ENCODE measurements at regions not wholly inside any gene's neighbourhood (a gene's known extent, or its start where the extent isn't known, plus 50 kb on each side); places are given as distances from the start of the nearest gene placed in this dataset.
A peak's percentile ranks its signal among the peaks of the same experiment; 100 is the strongest.
"Not testable (repeated sequence)": the region's sequence is repeated elsewhere in the genome, so short reads cannot be mapped to it uniquely, and the experiment has no call there.

DNA sequence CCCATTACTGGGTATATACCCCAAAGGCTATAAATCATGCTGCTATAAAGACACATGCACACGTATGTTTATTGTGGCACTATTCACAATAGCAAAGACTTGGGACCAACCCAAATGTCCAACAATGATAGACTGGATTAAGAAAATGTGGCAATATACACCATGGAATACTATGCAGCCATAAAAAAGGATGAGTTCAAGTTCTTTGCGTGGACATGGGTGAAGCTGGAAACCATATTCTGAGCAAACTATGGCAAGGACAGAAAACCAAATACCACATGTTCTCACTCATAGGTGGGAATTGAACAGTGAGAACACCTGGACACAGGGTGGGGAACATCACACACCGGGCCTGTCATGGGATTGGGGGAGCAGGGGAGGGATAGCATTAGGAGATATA lies 54.4 kb upstream of the MUCL1 start:
- not testable (repeated sequence) for DNase-seq (ENCODE audit: low read depth in 4 of 4, low spot score in 3 of 4)

DNA sequence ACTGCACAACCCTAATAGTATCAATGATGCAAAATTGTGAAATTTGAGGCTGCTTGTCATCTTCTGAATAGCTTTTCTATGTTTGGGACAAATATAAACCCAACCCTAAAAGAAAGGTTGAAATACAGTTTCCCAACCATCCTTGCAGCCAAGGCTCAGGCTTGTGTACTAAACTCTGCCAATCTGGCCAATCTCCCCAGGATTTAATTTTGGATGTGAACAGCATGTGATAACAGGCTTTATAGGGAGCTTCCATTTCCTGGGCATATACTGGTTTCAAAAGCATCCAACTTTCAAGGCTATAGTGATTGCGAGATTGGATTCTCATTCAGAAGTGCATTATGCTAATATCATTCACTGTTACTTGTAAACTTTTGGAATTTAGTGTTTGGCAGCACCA lies 55.7 kb upstream of the MUCL1 start:
- no peak for DNase-seq (ENCODE audit: low read depth in 4 of 4, low spot score in 3 of 4)

DNA sequence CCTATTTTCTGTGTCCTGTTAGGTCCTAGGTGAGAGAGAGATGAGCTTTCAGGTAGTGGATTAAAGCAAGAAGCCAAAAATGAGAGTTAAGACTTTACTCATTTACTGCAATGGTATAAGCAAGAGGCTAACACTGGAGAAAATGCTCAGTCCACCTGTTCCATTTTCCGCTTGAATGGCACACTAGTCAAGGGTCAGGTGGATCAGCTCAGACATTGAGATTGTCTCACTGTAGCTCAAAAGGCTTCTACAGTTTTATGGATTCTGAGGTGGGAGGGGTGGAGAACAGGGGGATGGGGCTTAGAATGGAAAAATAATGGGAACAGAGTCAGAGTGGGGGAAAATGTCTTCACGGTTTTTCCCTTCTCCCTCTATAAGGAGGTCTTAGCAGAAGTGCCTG lies 57.3 kb upstream of the MUCL1 start:
- DNase-seq (ENCODE audit: low read depth in 4 of 4, low spot score in 3 of 4) = no peak

DNA sequence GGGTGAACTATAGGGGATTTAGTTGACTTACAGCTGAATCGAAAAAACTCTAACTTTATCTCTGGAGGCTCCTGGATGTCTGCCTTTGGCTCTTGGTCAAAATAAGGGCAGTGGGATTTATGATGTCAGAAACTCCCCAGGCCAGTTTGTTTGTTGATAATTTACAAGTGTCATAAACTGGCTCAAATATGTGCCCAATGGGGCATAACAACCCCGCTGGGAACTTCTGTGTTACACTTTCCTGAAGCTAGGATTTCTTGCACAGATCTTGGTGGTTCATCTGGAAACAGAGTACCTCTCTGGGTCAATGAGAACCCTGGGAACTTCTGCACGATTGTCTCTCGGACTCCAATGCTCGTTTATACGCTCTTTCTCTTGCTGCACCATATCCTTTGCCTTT lies 58.7 kb upstream of the MUCL1 start:
- DNase-seq (ENCODE audit: low read depth in 4 of 4, low spot score in 3 of 4) = peak in 1 of 4 donors; percentile 45

DNA sequence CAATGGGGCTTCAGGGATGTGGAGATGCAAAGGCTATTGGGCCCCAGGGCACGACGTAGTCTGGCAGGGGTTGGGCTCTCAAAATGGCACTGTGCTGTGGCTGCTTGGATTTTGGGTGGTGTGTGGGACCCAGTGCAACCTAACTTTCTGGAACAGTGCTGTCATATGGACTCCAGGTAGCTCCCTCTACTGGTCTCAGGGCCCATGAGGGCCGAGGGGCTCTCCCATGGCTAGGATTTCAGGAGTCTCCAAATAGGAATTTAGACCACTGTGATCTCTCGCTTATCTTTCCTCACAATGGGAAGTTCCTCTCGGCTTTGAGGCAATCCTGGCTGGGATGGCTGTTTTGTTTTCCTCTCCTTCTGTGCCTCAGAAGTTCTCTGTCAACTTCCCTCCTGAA lies 68.2 kb upstream of the MUCL1 start:
- DNase-seq (ENCODE audit: low read depth in 4 of 4, low spot score in 3 of 4) = no peak

DNA sequence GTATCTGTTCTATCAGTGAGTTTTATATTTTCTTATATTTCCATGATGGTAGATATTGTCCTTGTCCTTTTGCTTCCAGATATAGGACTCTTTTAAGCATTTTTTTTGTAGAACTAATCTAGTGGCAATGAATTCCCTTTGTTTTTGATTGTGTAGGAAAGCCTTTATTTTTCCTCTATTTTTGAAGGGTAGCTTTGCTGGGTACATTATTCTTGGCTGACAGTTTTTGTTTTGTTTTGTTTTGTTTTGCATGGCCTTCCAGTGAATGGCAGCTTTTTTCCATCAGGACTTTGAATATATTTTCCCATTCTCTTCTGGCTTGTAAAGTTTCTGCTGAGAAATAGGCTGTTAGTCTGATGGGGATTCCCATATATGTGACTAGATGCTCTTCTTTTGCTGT lies 70.2 kb upstream of the MUCL1 start:
- DNase-seq (ENCODE audit: low read depth in 4 of 4, low spot score in 3 of 4) = no peak

GRCh38 chr12:54777031-54777430 lies 77.3 kb upstream of the MUCL1 start:
- DNase-seq (ENCODE audit: low read depth in 4 of 4, low spot score in 3 of 4) = not testable (repeated sequence)

GRCh38 chr12:54773593-54773992 lies 80.7 kb upstream of the MUCL1 start:
- no peak for DNase-seq (ENCODE audit: low read depth in 4 of 4, low spot score in 3 of 4)

GRCh38 chr12:54765652-54766051 lies 88.7 kb upstream of the MUCL1 start:
- DNase-seq (ENCODE audit: low read depth in 4 of 4, low spot score in 3 of 4) = no peak

- DNase-seq (ENCODE audit: low read depth in 4 of 4, low spot score in 3 of 4) = no peak
Observed at GRCh38 chr12:54762390-54762789, 91.9 kb upstream of the MUCL1 start.

GRCh38 chr12:54759751-54760150 lies 94.6 kb upstream of the MUCL1 start:
- peak in 1 of 4 donors; percentile 7 for DNase-seq (ENCODE audit: low read depth in 4 of 4, low spot score in 3 of 4)

GRCh38 chr12:54751493-54751892 lies 102.8 kb upstream of the MUCL1 start:
- DNase-seq (ENCODE audit: low read depth in 4 of 4, low spot score in 3 of 4) = no peak

DNA sequence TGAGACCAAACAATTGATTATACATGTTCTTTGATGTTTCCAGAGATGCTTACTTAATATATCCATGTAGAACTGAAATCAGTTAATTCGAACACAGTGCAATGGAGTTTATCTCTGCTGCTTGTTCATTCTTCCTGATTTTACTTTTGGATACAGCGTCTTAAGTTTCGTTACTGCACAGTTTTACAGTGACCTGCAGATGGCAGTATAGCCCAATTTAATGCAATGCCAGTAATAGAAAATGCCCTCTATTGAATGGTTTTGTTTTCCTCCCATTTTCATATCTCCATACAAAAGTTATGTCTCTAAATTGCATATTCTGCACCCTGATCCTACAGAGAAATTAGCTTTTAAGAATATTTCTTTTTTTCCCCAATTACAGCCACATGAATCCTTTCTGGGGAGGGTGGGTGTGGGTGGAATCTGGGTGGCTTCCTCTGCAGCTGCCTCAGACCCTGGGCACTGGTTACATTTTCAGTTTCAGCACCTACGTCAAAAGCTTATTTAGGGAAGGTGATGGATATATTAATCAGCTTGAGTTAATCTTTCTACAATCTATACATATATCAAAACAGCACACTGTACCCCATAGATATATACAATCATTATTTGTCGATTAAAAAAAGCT lies 101.1 kb upstream of the DCD start:
- DNase-seq (ENCODE audit: low read depth in 4 of 4, low spot score in 3 of 4) = peak in 1 of 4 donors; percentile 14

DNA sequence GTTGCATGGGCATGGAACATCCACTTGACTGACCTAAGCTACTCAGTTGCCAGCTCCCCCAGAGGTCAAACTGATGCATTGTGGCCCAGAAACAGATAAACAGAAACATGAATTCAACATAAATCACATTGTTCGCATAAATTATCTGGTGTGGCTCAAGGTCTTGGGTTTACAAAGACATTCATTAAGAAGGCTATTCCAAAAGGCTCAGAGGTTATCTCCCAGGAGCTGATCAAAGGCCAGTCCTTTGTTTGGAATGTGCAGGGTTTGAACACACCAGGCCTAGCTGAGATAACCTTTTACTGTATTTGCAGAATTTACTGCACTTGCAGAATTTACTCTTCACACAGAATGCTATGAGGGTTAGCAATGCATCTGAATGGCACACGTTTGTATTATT lies 96.4 kb upstream of the DCD start:
- no peak for DNase-seq (ENCODE audit: low read depth in 4 of 4, low spot score in 3 of 4)

- DNase-seq (ENCODE audit: low read depth in 4 of 4, low spot score in 3 of 4) = no peak
Observed at GRCh38 chr12:54740882-54741281, 92.7 kb upstream of the DCD start.

DNA sequence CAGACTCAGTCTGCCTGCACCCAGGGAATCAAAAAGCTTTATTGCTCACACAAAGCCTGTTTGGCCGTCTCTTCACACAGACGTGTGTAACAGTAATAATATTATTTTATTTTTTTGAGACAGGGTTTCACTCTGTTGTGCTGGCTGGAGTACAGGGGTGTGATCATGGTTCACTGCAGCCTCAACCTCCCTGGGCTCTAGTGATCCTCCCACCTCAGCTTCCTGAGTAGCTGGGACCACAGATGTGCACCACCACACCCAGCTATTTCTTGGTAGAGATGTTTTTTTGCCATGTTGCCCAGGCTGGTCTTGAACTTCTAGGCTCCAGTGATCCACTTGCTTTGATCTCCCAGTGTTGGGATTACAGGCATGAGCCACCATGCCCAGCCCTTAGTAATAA lies 88.4 kb upstream of the DCD start:
- no peak for DNase-seq (ENCODE audit: low read depth in 4 of 4, low spot score in 3 of 4)

- DNase-seq (ENCODE audit: low read depth in 4 of 4, low spot score in 3 of 4) = peak in 1 of 4 donors; percentile 24
Observed at GRCh38 chr12:54734196-54734950, 86.2 kb upstream of the DCD start.

- no peak for DNase-seq (ENCODE audit: low read depth in 4 of 4, low spot score in 3 of 4)
Observed at GRCh38 chr12:54725233-54725843, 77.2 kb upstream of the DCD start.

DNA sequence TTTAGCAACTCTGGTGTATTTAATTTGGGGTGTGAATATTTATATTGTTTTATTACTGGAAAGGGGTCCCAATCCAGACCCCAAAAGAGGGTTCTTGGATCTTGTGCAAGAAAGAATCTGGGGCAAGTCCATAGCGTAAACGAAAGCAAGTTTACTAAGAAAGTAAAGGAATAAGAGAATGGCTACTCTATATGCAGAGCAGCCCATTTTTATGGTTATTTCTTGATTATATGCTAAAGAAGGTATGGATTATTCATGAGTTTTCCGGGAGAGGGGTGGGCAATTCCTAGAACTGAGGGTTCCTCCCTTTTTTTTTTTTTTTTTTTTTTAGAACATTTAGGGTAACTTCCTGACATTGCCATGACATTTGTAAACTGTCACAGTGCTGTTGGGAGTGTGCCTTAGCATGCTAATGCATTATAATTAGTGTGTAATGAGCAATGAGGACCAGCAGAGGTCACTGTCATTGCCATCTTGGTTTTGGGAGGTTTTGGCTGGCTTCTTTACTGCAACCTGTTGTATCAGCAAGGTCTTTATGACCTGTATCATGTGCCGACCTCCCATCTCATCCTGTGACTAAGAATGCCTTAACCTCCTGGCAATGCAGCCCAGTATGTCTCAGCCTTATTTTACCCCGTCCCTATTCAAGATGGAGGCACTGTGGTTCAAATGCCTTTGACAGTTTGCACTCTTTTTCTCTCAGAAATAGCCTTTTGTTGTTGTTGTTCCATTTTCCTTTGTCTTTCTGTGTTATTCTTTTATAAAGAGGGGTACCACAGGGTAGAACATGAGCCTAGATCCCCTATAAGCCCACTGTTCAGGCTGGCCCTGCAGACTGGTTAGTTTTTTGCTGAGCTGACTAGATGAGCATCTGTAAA lies 75.5 kb upstream of the DCD start:
- DNase-seq (ENCODE audit: low read depth in 4 of 4, low spot score in 3 of 4) = no peak

GRCh38 chr12:54721312-54721711 lies 73.1 kb upstream of the DCD start:
- no peak for DNase-seq (ENCODE audit: low read depth in 4 of 4, low spot score in 3 of 4)

DNA sequence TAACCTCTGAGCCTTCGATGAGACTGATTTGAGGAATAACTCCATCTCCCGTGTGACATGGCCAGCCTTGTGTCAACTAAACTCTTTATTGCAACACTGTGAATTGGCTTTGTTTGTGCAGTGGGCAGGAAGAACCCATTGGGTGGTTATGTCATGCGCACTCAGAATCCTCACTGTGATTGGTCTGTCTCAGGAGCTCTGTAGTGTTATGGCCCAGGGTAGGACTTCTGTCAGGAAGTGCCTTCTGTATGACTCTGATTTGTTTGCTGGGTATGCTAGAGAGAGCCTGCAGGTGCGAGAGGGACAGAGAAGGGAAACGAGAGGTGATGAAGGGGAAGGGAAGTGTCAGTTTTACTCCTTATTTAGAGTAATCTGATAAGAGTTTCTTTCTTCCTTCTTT lies 71.5 kb upstream of the DCD start:
- DNase-seq (ENCODE audit: low read depth in 4 of 4, low spot score in 3 of 4) = no peak

All from left renal pelvis (tissue), 4 donors.